ENCODE measurements at regions not wholly inside any gene's neighbourhood (a gene's known extent, or its start where the extent isn't known, plus 50 kb on each side); places are given as distances from the start of the nearest gene placed in this dataset.

DNA sequence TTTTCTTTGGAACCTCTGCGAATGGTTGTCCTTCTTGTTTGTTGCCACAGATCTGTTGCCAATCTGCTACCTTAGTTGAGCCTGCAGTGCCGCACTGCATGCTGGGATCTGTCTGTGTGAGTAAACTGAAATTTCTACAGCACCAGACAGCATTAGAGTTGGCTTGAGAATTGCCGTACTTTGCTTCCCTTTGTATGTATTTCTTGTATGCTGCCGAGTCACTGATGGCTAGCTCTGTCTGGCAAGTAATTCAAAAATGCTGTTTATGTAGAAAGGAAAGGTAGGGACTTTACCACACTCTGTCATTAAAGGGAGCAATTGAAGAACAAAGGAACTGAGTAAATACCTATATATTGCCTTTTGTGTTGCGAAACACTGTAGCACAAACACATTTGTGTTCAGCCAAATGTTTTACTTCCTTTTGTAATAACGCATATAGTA, 857.4 kb downstream of the USP25 start:
- no peak for DNase-seq (ENCODE audit: low read depth)

GRCh38 chr21:16587681-16588375, 858.0 kb downstream of the USP25 start:
- DNase-seq (ENCODE audit: low read depth), result peak; percentile 38

GRCh38 chr21:16588433-16588860, 858.7 kb downstream of the USP25 start:
- peak; percentile 57 for DNase-seq (ENCODE audit: low read depth)

DNA sequence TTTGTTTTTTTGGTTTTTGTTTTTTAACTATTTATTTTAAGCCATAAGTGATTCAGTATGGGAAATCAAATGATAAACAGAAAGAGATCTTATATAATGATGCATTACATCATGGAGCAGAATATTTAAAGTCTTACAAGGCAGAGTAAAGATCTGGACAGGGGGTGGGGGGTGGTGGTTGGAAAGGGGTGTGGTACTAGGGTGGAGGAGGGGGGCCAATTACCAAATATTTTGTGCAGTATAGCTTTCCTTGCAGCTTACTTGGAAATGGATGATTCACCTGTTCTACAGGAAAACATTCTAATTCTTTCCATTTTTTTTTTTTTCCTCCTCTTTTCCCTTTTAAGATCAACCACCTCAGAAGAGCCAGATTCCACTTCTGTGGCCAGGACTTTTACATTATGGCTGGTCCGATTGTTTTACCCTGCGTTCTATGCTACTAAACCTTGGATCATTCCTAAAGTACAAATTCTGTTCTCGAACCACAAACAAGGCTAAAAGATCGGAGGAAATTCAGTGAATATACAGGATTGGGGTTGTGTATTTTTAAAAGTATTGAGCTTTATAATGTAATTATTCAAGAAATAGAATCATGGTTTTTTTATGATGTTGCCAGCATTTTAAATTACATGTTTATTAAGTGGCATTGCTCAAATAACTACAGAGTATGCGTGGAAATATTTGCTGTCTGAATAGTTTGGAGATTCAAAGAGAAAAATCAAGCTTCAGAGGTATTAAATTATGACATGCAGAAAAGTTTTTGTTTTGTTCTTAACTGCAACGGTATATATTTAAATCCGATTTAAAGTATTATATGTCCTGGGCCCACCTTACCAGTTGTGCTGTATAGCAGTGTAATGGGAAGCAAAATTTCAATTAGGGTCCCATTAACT, 859.5 kb downstream of the USP25 start:
- no peak for DNase-seq (ENCODE audit: low read depth)

DNA sequence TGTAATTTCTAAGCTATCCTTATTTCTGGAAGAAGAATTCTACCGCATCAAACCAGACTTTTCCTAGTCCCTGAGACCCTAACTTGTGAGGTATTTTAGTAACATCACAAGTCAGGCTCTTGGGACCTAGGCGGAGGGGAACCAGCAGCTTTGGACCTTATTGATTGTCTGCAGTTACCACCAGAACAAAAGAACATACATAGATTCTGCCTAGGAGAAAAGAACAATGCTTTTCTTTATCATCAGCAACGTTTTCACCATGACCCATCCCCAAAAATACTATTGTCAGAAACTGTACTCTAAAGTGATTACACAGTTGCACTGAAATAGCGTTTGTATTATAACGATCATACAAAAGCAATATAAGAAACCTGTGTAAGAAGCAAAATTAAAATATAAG, 860.4 kb downstream of the USP25 start:
- no peak for DNase-seq (ENCODE audit: low read depth)

DNA sequence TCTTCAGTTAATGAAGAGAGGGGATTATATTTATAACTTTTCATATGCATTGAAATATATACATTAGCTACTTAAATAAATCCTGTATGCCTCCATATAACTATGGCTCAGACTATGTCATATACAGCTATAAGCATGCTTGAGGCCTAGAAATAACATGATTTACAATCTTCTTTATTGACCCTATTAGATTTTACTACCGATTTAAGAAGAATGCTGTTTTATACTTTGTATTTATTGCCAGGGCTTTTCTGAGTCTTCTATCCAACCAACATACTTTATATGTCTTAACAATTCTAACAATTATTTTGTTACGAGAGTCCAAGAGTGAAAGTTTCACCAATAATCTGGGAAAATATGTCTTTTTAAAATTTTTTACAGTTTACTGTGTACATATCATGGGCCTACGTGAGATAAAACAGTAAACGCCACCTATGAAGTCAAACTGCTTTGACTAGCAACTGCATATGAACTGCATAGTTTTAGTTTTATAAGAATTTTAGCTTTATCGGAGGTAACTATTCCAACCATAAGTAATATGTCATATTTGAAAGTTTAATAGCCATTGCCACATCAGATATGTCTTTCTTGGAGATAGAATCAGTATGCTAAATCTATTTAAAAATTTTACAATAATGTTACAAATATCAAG, 861.0 kb downstream of the USP25 start:
- DNase-seq (ENCODE audit: low read depth), result no peak

- no peak for DNase-seq (ENCODE audit: low read depth)
These were observed 862.6 kb downstream of the USP25 start for GRCh38 chr21:16592381-16592780.

DNA sequence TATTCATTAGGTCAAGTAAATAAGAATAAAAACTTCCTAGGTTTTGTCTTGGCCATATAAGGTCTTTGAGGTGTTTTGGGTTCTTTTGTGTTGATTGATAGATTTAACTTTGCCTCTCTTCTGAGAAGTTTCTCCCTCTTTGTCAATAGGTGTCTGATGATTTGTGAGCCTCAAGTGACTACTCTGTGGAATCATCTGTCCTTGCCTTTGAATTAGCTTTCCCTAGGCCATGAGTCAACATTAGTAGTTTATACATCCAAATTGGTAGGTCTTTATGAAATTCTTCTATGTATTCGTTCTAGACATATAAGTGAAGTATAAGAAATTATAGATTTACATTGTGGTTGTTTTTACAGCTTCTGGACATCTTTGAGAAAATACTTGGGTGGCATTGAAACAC, 864.4 kb downstream of the USP25 start:
- no peak for DNase-seq (ENCODE audit: low read depth)

GRCh38 chr21:16596369-16596768, 866.6 kb downstream of the USP25 start:
- DNase-seq (ENCODE audit: low read depth), result no peak

DNA sequence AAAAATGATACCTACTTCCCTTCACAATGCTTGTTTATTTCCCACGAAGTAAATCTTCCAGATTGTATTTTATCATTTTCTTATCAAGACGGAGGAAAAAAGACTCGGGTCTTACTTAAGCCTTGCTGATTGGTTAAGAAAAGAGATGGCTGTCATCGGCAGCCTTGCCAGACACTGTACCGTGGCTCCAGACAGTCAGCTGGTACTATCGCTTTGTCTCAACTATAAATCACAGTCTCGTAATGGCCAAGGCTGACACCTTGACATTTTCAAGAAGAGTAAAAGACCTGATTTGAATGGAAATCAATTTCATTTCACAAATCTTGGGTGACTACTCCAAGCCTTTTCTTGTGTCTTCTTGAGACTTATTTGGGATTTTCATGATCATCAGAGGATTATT, 868.0 kb downstream of the USP25 start:
- DNase-seq (ENCODE audit: low read depth), result no peak

DNA sequence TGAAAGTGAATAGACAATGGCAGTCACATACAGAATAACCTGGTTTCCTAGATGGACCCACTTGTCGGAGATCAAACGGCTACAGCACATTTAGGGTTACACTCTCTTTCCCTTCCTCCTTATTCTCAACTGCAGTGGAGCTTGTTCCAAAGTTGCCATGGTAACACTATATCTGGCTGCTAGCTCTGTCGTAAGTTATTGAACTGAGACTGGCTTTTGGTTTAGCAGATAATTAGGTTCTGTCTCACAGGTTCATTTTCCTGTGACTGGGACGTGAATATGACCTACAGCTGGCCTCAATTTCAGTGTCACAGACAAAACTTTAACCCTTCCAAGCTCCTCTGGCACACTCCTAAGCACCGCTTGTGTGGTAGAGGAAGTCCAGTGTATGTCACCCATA, 875.8 kb downstream of the USP25 start:
- no peak for DNase-seq (ENCODE audit: low read depth)

DNA sequence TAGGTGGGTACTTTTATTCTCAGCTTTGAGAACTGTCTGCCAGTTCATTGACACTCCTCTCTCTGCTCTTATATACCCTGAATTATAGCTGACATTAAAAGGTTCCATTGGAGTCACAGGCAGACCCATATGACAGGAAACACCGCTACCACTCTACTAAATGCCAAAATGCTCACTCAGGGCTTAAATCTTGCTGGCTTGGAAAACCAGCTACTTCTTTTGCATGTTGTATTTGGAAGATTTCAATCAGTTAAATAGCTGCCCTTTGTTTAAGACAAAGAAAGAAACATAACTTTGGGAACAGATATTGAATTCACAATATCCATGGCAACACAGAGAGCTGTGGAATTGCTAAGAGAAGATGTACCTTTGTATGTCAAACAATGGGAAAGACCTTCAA, 876.5 kb downstream of the USP25 start:
- no peak for DNase-seq (ENCODE audit: low read depth)

DNA sequence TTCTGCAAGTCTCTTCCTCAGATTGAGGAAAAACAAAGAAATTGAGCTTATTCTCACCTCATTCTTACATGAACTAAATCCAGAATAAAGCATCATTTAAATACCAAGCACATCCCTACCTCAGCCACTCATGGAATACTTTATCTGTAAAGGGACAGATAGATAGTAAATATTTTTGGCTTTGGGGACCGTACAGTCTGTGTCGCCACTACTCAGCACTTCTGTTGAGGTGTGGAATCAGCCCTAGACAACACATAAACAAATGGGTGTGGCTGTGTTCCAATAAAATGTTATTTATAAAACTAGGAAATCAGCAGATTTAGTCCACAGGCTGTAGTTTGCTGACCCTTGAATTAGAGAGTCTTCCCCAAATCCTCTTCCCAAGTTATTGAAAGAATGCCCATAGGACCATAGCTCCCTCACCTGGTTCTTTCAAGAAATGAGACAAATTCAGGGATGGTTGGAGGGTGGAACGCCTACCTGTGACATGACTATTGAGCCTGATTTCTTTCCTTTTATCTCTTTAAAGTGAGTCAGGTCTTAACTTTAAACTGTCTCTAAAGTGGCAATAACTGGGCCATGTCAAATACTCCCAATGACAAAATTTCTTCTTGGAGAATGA, 878.5 kb downstream of the USP25 start:
- no peak for DNase-seq (ENCODE audit: low read depth)

DNA sequence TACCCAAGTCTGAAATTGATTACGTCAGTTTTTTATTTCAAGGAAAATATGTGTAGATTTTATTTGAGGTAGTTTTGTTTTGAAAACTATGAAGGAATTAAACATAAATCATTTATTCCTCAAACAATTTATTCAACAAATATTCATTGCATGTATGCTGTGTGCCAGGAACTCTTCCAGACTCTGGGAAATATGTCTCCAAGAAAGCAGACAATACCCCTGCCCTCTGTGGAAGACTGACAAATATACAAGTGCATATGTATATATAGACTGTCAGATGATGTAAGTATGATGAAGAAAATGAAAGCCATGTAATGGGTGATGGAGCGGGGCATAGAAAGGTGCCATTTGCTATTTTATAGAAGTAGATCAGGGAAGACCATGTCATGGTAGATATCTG, 889.5 kb downstream of the USP25 start:
- DNase-seq (ENCODE audit: low read depth), result no peak

GRCh38 chr21:16620786-16621320, 891.1 kb downstream of the USP25 start:
- no peak for DNase-seq (ENCODE audit: low read depth)

GRCh38 chr21:16624479-16625118, 888.2 kb upstream of the CXADR start:
- no peak for DNase-seq (ENCODE audit: low read depth)

GRCh38 chr21:16625491-16625890, 887.4 kb upstream of the CXADR start:
- no peak for DNase-seq (ENCODE audit: low read depth)

- DNase-seq (ENCODE audit: low read depth), result no peak
These were observed 878.9 kb upstream of the CXADR start for GRCh38 chr21:16633831-16634459.

GRCh38 chr21:16634515-16634914, 878.3 kb upstream of the CXADR start:
- DNase-seq (ENCODE audit: low read depth), result no peak

DNA sequence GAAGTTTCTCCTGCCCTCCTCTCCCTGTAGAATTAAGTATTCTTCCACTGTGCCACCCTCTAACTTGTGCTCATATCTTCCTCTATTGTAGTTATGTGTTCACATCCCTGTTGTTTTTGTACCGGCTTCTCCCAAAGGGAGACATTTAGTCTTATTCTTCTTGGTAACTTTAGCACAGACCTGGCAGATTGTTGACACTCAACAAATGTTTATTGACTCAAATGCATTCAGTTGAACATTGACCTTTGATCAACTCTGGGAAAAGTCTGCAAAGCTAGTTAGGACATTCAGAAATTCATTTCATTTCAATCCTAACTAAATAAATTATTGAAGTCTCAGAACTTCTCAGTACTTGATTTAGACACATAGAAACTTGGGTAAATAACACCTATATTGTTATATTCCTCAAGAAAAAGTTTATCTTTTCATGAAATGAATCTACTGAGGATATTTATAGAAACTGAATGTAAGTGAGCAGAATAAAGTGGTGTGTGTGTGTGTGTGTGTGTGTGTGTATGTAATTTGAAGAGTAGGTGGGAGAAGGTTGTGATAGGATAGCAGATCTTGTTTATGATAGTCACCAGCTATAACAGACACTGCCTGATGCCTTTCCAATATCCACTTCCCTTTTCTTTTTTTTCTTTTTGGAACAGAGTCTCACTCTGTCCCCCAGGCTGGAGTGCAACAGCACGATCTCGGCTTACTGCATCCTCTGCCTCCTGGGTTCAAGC, 872.4 kb upstream of the CXADR start:
- no peak for DNase-seq (ENCODE audit: low read depth)

Measured in GM04504 (cell line).